Posterior vena cava (tissue), 2 donors: ENCODE measurements at regions not wholly inside any gene's neighbourhood (a gene's known extent, or its start where the extent isn't known, plus 50 kb on each side); places are given as distances from the start of the nearest gene placed in this dataset.
"Not testable (repeated sequence)": the region's sequence is repeated elsewhere in the genome, so short reads cannot be mapped to it uniquely, and the experiment has no call there.

Experiments
- DNase-seq: peaks from one replicate; pipeline ENCODE4 v3.0.0-alpha.2; 2020; ENCODE audit warnings: low spot score
- intact Hi-C, 2 donors: fragments of 100-400 bp; cut with DNase I; formaldehyde crosslinking; loops; one replicate each; pipeline versions ENCODE4 v1.14.1 to v1.14.2; 2022 to 2023
- donor health status: DM: yes; HTN: yes; CAD: no.
- donor health status: DM: yes; HTN: yes; CAD: no.

- intact Hi-C loops: no loop called here
- DNase-seq: no peak
These were observed 238.1 kb upstream of the SERP2 start for GRCh38 chr13:44135566-44135965.

DNA sequence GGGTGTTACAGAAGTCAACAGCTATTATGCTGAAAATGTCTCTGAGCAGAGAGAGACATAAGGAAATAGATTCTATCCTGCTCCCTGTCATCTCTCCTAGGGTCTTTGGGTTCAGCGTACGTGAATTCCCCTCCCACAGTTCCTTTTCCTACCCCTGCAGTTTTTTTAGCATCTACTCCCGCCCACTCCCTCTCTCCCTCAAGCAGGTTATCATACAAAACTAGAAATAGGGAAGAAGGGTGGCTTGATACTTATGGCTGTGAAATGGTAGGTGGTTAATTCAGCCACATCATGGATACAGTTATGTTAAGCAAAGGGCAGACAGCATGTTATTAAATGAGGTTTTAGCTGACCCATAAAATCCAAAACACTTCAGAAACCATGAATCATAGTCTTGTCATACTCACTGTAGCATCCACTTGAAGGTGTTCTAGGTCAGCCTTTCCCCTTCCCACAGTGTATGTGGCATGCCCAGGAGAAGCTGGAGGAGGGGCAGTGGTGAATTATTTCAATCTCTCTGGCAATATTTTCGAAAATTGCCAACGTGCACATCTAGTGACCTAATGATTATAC is 236.8 kb upstream of the SERP2 start:
- intact Hi-C loops: no loop called here
- no peak for DNase-seq

DNA sequence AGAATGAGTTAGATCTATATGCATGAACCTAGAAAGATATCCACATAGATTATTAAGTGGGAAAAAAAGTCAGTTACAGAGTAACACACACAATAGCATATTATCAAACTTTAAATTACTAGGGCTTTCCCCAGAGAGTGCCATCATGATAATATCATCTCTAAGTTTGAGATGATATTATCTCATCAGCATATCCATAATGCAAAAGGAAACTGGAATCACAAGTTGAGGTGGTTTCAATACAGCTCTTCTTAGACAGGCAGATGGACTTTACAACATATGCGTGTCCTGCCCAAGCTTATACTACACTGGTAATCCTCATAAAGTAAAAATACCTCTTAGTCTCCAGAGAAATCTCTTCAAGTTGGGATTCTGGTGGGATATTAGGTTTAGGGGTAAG is 236.2 kb upstream of the SERP2 start:
- intact Hi-C loops: no loop called here
- no peak for DNase-seq

GRCh38 chr13:44140146-44140545 is 233.5 kb upstream of the SERP2 start:
- no peak for DNase-seq
- intact Hi-C loops: no loop called here

DNA sequence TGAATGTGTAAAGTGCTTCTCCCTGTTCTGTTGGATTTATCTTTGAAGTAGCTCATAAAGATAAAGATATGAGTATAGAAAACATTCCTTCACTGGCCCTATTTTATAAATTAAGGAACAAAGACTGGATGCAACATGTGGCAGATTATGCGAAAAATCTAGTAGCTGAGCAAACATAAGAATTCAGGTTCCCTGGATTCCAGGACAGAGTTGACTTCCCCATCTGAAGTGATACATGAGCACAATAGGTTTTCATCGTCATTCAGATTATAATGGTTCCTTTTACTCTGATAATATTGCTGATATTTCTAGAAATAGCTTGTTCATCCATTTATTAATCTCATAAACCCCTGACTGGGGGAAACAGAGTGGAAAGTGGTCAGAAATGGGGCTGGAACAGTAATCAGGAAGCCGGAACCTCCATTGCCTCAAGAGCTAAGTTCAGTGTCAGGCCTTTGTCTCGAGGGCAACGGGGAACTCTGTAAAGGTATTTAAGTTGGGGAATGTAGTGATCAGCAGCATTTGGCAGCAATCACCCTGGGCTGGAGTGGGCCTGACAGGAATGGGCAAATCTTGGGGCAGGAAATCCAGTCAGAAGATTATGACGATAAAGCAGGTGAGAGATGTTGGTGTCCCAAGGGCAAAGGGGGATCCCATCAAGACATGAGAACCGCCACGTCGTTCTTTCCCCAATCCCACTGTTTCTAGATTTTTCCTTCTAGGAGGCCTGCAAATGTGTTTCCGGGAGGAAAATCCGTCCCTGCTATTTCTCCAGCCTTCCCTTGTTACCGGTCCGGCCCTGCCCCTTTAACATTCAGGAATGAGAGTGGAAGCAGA is 232.5 kb upstream of the SERP2 start:
- intact Hi-C loops: no loop called here
- DNase-seq: no peak

- intact Hi-C loops: no loop called here
- peak; percentile 100 for DNase-seq
These were observed 231.7 kb upstream of the SERP2 start for GRCh38 chr13:44141725-44142539.

- DNase-seq: no peak
- intact Hi-C loops: no loop called here
These were observed 231.1 kb upstream of the SERP2 start for GRCh38 chr13:44142540-44142867.

- DNase-seq: no peak
- intact Hi-C loops: no loop called here
These were observed 230.5 kb upstream of the SERP2 start for GRCh38 chr13:44142941-44143665.

DNA sequence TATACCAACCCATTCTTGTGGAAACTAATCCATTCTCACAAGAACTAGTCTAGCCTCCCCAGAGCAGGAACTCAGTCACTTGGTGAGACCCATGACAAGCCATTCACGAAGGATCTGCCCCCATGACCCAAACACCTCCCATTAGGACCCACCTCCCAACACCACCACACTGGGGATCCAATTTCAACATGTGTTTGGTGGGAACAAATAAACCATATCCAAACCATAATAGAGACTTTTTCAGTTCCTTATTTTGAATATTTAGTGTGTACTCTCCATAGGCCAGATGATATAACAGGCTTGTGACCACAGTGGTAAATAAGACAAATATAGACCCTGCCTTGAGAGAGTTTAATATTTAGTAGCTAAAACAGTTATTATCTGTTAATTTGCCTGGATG is 227.5 kb upstream of the SERP2 start:
- intact Hi-C loops: no loop called here
- no peak for DNase-seq

DNA sequence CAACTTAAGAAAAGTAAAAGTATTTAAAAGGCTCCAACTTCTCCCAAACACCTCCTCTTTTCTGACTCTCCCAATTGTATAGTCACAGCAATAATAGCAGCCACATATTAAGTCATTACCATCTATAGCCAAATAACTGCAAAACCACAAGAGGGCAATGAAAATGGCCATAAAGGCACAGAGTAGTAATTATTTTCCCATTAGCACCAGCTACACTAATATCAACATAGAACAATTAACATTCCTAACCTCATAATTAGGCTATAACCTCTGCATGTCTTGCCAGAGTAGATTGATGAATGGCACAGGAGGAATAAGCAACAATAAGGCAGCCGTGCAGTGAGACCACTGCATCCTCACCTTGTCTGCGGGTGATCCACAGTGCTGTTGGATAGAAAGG is 226.4 kb upstream of the SERP2 start:
- no peak for DNase-seq
- intact Hi-C loops: no loop called here

GRCh38 chr13:44147648-44148047 is 226.0 kb upstream of the SERP2 start:
- intact Hi-C loops: no loop called here
- no peak for DNase-seq

DNA sequence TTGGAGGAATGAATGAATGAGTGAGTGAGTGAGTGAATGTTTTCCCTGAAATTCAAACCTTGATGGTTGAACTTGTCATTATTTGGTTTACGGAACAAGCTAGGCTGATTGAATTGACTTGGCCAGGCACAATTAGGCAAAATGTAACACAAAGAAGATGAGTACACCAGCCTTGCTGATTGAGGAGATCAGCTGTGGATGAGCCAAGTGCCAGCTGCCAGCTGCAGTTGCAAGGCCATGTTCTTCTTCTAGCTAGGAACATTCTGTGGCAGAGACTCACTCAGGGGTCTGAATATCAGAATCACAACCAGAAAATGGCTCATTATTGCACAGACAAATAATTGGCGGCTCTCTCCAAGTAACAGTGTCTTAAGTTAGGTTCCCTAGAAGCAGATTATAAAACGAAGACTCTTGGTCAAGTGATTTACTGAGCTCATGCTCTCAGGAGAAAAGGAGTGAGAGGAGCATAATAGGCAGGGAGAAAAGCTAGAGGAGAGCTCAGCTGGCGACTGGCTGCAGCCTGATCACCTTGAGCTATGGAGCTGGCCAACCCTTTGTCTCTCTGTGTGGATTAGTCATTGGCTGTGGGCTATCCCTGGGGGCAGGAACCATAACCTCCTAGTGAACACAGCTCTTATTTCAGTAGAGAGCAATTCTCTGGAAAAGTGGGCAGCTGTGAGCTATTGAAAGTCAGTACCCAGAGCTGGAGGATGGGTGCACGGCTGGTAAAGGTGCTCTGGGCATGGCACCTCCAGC is 225.3 kb upstream of the SERP2 start:
- intact Hi-C loops: no loop called here
- no peak for DNase-seq

GRCh38 chr13:44149231-44149630 is 224.4 kb upstream of the SERP2 start:
- DNase-seq, intact Hi-C loops: not testable (repeated sequence)

DNA sequence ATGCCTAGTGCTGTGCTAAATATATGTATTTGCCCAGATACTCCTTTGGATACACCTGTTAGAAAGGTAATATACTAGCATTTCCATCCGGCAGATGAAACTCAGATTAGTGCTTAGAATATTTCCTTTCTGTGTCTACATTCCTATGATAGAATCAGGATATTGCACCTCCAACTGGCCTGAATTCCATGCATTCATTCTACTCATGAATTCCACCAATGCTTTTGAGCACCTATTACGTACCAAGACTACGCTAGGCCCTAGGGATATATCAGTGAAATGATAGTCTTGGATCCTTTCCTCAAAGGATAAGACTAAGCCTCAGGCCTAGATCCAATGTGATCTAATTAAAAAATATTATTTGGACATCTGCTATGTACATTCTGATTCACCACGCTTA is 223.8 kb upstream of the SERP2 start:
- DNase-seq: no peak
- intact Hi-C loops: no loop called here

DNA sequence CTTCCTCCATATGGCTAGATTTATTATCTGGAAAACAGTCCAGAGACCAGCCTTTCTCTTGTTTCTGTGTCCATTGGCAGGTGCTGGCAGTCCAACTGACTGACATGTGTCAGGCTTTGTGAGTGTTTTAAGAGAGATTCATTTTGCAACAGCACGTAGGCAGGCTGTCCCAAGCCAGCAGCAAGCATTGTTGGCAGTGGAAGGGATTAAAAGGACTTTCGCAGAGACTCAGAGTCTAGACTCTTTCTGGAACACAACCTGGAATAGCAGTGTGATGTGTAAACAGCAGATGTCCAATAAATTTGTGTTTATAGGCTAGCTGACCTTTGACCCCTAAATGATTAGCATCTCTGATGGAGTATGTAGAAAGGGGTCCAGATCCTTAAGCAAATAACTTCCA is 222.2 kb upstream of the SERP2 start:
- no peak for DNase-seq
- intact Hi-C loops: no loop called here

DNA sequence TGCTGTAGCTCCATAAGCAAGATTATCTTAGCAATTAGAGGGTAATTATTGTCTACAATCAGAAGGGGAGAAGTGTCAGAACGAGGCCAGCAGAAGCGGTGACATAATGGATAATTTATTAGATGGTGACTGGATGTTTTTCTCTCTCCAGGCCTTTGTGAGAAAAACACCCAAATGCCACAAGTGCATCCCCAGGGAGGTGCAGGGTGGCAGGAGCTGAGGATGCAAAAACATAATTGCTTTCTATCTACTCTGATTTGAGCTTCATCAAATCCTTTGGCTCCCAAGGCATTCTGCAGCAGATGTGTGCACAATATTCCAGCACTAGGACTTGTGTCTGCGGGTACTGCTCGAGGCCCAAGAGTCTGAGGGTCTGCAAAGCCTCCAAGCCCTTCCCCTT is 220.1 kb upstream of the SERP2 start:
- no peak for DNase-seq
- intact Hi-C loops: no loop called here

DNA sequence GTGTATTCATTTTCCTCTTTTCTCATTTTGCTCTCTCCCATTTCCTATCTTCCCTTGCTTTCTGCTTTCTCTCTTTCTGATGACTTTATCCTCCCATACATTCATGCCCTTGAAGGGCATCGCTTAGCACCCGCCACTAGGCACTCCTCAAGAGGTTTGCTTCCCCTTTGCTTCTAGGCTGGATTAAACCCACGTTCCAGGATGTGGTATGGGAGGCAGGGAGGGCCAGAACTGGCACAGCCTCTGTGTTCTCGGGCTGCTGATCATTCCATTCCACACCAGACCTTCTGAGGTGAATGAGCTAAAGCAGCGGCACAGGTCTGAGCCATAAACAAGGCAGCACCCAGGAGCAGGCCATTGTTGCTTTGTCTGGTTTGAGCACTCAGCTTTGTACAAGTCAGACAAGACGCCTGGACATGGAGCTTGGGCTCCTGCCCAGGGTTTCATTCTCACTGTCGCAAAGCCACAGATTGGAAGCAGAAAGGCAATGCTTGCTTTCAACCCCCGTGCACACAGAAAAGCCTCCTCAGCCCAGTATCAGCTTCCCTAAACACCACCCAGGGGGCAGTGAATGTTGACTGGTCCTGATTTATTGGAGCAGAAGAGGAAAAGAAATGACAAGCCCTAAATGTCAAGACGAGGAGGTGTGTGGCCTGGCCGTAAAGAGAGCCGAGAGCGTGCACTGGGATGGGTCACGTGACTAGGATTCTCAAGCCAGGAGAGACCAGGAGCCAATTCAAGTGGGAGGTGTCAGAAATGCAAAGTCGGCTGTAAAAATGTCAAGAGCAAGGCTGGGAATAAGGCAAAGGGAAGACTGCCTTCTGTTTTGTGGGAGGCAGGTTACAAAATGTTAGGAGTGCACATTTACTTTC is 218.0 kb upstream of the SERP2 start:
- intact Hi-C loops: no loop called here
- peak; percentile 74 for DNase-seq

DNA sequence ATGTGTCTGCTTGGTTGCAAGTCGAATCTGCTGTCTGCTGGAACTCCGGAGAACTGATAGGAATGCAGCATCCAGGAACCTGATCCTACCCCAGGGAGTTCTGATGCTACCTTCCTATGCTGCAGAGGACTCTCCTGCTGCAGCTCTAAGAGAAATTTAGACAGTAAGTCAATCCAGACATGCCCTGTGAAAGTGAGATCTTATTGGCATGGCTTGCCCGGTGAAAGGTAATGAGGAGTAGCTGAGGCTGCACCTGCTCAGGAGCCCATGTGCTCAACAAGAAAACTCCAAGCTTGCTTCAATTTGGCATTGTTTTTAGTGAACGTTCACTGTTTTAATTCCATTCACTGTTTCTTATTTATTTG is 217.3 kb upstream of the SERP2 start:
- DNase-seq: no peak
- intact Hi-C loops: no loop called here
